Fibroblast of villous mesenchyme (primary cell): ENCODE measurements at regions not wholly inside any gene's neighbourhood (a gene's known extent, or its start where the extent isn't known, plus 50 kb on each side); places are given as distances from the start of the nearest gene placed in this dataset.
"Not testable (repeated sequence)": the region's sequence is repeated elsewhere in the genome, so short reads cannot be mapped to it uniquely, and the experiment has no call there.

ENCODE experiments used
- DNase-seq: peaks from one replicate; pipeline ENCODE4 v3.0.0-alpha.2; 2010; ENCODE audit warnings: low read depth
- H3K4me3 ChIP-seq: 2 replicates; pipeline ENCODE4 v1.5.1; 2011; ENCODE audit warnings: low read depth, mild to moderate bottlenecking, low read length
- CTCF ChIP-seq: IDR thresholded peaks from 2 replicates; pipeline ENCODE4 v1.5.1; 2012; ENCODE audit warnings: low read depth, mild to moderate bottlenecking, low read length; ENCODE audit not compliant: insufficient read depth

GRCh38 chr9:26637101-26637500 lies 255.5 kb downstream of the CAAP1 start:
- no peak for DNase-seq
- TF ChIP-seq CTCF: no peak
- H3K4me3 ChIP-seq: no peak overlapping the region

GRCh38 chr9:26613851-26614350 lies 278.7 kb downstream of the CAAP1 start:
- DNase-seq: not testable (repeated sequence)
- TF ChIP-seq CTCF: peak; percentile 28

GRCh38 chr9:26612211-26612610 lies 280.4 kb downstream of the CAAP1 start:
- no peak for TF ChIP-seq CTCF
- DNase-seq: no peak
- no peak overlapping the region for H3K4me3 ChIP-seq

More at GRCh38 chr9:26613851-26614350, 278.7 kb downstream of the CAAP1 start:
- not testable (repeated sequence) for H3K4me3 ChIP-seq

- DNase-seq: no peak
- no peak overlapping the region for H3K4me3 ChIP-seq
- TF ChIP-seq CTCF: no peak
Measured at GRCh38 chr9:26606756-26607155, 285.8 kb downstream of the CAAP1 start.

GRCh38 chr9:26605367-26605766 lies 287.2 kb downstream of the CAAP1 start:
- TF ChIP-seq CTCF: no peak
- no peak overlapping the region for H3K4me3 ChIP-seq
- no peak for DNase-seq

GRCh38 chr9:26604076-26604662 lies 288.4 kb downstream of the CAAP1 start:
- no peak for TF ChIP-seq CTCF
- DNase-seq: no peak
- no peak overlapping the region for H3K4me3 ChIP-seq

- no peak overlapping the region for H3K4me3 ChIP-seq
- TF ChIP-seq CTCF: no peak
- no peak for DNase-seq
Measured at GRCh38 chr9:26603617-26604016, 289.0 kb downstream of the CAAP1 start.
